RWPE1 (cell line): ENCODE measurements at regions not wholly inside any gene's neighbourhood (a gene's known extent, or its start where the extent isn't known, plus 50 kb on each side); places are given as distances from the start of the nearest gene placed in this dataset.

Experiments
- CTCF ChIA-PET: fragments of 350-600 bp; sonication (Branson Sonifier 250); formaldehyde crosslinking; extraction: SDS; loops from one replicate; lab custom pipeline; 2021; lab: Yijun Ruan, JAX
- POLR2A ChIA-PET: fragments of 400-600 bp; formaldehyde crosslinking; extraction: SDS; loops from one replicate; lab custom pipeline; 2020; ENCODE audit warnings: antibody characterized with exemption; ENCODE audit not compliant: low non-redundant PET; lab: Yijun Ruan, JAX
- DNase-seq: peaks from one replicate; pipeline ENCODE4 v3.0.0; 2012; ENCODE audit warnings: low spot score
- H3K27ac ChIP-seq: fragments of 450-650 bp; 2 replicates; pipeline ENCODE4 v1.5.1; 2017
- CTCF ChIP-seq: fragments of 450-650 bp; conservative IDR thresholded peaks from 2 replicates; pipeline ENCODE4 v1.5.1; 2017; ENCODE audit warnings: low read depth, mild to moderate bottlenecking

GRCh38 chr3:117914540-117915100, 1120.0 kb downstream of the IGSF11 start:
- no peak for TF ChIP-seq CTCF
- ChIA-PET CTCF (interaction anchor here (0.7 kb wide), 1 partner anchor 706 kb away, joined by 4 read pairs; no protein-coding TSS in a partner anchor), POLR2A (no interaction called here)
- DNase-seq = no peak
- H3K27ac ChIP-seq = no peak overlapping the region

- no peak overlapping the region for H3K27ac ChIP-seq
- TF ChIP-seq CTCF = no peak
- CTCF ChIA-PET = no interaction called here
- POLR2A ChIA-PET = no interaction called here
- DNase-seq = no peak
These were observed 1117.8 kb downstream of the IGSF11 start for GRCh38 chr3:117916839-117917238.

GRCh38 chr3:117919621-117920020, 1115.0 kb downstream of the IGSF11 start:
- TF ChIP-seq CTCF = no peak
- CTCF ChIA-PET = no interaction called here
- DNase-seq = no peak
- POLR2A ChIA-PET = no interaction called here
- H3K27ac ChIP-seq = no peak overlapping the region

- POLR2A ChIA-PET = no interaction called here
- no peak for DNase-seq
- no peak for TF ChIP-seq CTCF
- CTCF ChIA-PET = interaction anchor here (0.6 kb wide), 1 partner anchor 88 kb away, joined by 5 read pairs; no protein-coding TSS in a partner anchor
- no peak overlapping the region for H3K27ac ChIP-seq
These were observed 1114.3 kb downstream of the IGSF11 start for GRCh38 chr3:117920253-117920898.

- no peak overlapping the region for H3K27ac ChIP-seq
- CTCF ChIA-PET = interaction anchor here (0.6 kb wide), 1 partner anchor 75 kb away, joined by 6 read pairs; no protein-coding TSS in a partner anchor
- no peak for DNase-seq
- TF ChIP-seq CTCF = no peak
- POLR2A ChIA-PET = no interaction called here
These were observed 1113.2 kb downstream of the IGSF11 start for GRCh38 chr3:117921411-117921810.

GRCh38 chr3:117922039-117922438, 1112.6 kb downstream of the IGSF11 start:
- ChIA-PET POLR2A (no interaction called here), CTCF (interaction anchor here (0.6 kb wide), 1 partner anchor 74 kb away, joined by 6 read pairs; no protein-coding TSS in a partner anchor)
- DNase-seq = no peak
- no peak for TF ChIP-seq CTCF
- no peak overlapping the region for H3K27ac ChIP-seq
